ENCODE measurements at regions not wholly inside any gene's neighbourhood (a gene's known extent, or its start where the extent isn't known, plus 50 kb on each side); places are given as distances from the start of the nearest gene placed in this dataset.

- no TSS peak for BruUV-seq (replicated peaks)
- H3K79me2 ChIP-seq (ENCODE audit: control insufficient read depth, insufficient read depth, low read length) = no peaks in the 10 kb centered on the region
- CTCF ChIA-PET = no interaction called here
- H3K4me3 ChIP-seq (replicated peaks in 1 of 3; ENCODE audit: insufficient read depth in 1 of 3, low read depth in 1 of 3, low read length in 3 of 3) = no peak overlapping the region
- TF ChIP-seq POLR2AphosphoS5 (IDR thresholded peaks at IDR 0.05; ENCODE audit: insufficient read depth, low read depth, low read length) (no peak), EZH2 (IDR thresholded peaks at IDR 0.05; ENCODE audit: borderline replicate concordance, low read depth, low read length, severe bottlenecking) (no peak), GATA2 (IDR thresholded peaks at IDR 0.05; ENCODE audit: insufficient read depth, insufficient read length, low read depth, low read length) (no peak), MYC (IDR thresholded peaks at IDR 0.05; ENCODE audit: low read depth, low read length) (no peak), MAX (IDR thresholded peaks at IDR 0.05; ENCODE audit: insufficient read depth, insufficient read length) (no peak), POLR2A (IDR thresholded peaks at IDR 0.05; ENCODE audit: low read depth, low read length) (no peak), FOS (IDR thresholded peaks at IDR 0.05; ENCODE audit: borderline replicate concordance, insufficient read depth, low read length) (no peak), JUN (IDR thresholded peaks at IDR 0.05; ENCODE audit: borderline replicate concordance, insufficient read depth, insufficient read length, low read depth) (no peak), CTCF (IDR thresholded peaks at IDR 0.05; ENCODE audit: extremely low read depth in 1 of 2, insufficient read depth in 1 of 2, low read depth in 1 of 2, low read length in 2 of 2) (no peak)
- intact Hi-C loops (cut with micrococcal nuclease) (no loop called here), dilution Hi-C loops (cut with MboI; ENCODE audit: extremely low pct_ligation_motif_present, low sequenced_read_pairs) (no loop called here)
- H3K36me3 ChIP-seq (ENCODE audit: control insufficient read depth in 2 of 2, extremely low read depth in 1 of 2, insufficient read depth in 2 of 2, low read length in 2 of 2) = no peaks in the 10 kb centered on the region
- no peak overlapping the region for H3K9ac ChIP-seq (replicated peaks; ENCODE audit: extremely low read depth, insufficient read depth, low read length)
- no peak overlapping the region for H3K4me2 ChIP-seq (ENCODE audit: insufficient read depth, low read length)
- POLR2A ChIA-PET = no interaction called here
- H3K4me1 ChIP-seq (ENCODE audit: control insufficient read depth, extremely low read depth, insufficient read depth, low read length) = no peaks in the 10 kb centered on the region
- no peaks in the 10 kb centered on the region for H3K9me1 ChIP-seq (replicated peaks; ENCODE audit: control insufficient read depth, extremely low read depth, insufficient read depth, low read length)
- no peak overlapping the region for H2AFZ ChIP-seq (ENCODE audit: low read depth, low read length)
- no peak for DNase-seq (ENCODE audit: low read depth, low spot score)
- no peaks in the 10 kb centered on the region for H3K9me3 ChIP-seq (replicated peaks; ENCODE audit: control insufficient read depth, insufficient read depth, low read length)
- no peaks in the 10 kb centered on the region for H3K27me3 ChIP-seq (ENCODE audit: control insufficient read depth in 2 of 2, insufficient read depth in 2 of 2, low read length in 2 of 2)
- no peak overlapping the region for H3K27ac ChIP-seq (ENCODE audit: insufficient read depth, low read depth, low read length)
- FAIRE-seq = no peak
- H4K20me1 ChIP-seq (replicated peaks; ENCODE audit: control insufficient read depth, extremely low read depth, insufficient read depth, low read length) = no peaks in the 10 kb centered on the region
Observed at GRCh38 chrY:12421072-12421787, 279.8 kb upstream of the USP9Y start.

Measured in endothelial cell of umbilical vein (primary cell).